ENCODE measurements at regions not wholly inside any gene's neighbourhood (a gene's known extent, or its start where the extent isn't known, plus 50 kb on each side); places are given as distances from the start of the nearest gene placed in this dataset.

DNA sequence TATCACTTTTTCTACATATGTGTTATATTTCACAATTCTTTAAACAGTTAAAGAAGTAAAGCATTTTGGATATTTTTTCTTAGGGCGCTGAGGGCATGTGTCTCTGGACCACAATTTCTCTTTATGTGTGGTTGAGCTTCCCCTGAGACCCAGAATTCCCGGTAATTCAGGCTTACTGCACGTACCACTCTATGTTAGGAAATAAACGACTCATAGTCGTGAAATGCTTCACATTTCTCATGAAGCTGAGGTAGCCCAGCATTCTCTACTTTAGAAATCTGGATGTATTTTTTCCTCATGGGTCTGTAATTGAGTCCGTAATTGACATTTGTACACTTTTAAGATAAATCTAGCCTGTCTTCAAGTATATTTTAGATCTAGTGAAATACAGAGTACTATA lies 170.6 kb downstream of the FZD1 start:
- no peak for TF ChIP-seq CTCF (IDR thresholded peaks at IDR 0.05)
- no peak for TF ChIP-seq POLR2A (IDR thresholded peaks at IDR 0.05)
